ENCODE measurements at regions not wholly inside any gene's neighbourhood (a gene's known extent, or its start where the extent isn't known, plus 50 kb on each side); places are given as distances from the start of the nearest gene placed in this dataset.

DNA sequence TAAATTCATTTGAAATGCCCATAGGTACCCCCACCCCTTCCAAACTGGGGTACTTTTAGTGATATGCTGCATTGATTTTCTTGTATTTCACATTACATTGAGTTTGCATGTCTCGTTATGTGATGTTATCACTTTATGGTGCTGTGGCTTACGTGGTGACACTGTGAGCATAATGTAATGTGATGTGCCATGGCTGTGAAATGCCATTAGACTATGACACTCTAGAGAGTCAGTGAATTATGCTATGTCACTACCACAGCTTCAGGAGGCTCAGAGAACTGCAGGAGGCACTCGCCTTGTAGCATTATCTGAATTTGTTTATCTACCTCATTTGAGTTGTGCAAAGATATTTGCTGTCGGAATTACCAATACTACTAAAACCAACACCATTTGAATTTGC, 590.1 kb upstream of the SLC10A2 start:
- no peak for DNase-seq (ENCODE audit: low read depth)
- H3K4me3 ChIP-seq (ENCODE audit: control insufficient read depth, low read depth, low read length) = no peak overlapping the region

DNA sequence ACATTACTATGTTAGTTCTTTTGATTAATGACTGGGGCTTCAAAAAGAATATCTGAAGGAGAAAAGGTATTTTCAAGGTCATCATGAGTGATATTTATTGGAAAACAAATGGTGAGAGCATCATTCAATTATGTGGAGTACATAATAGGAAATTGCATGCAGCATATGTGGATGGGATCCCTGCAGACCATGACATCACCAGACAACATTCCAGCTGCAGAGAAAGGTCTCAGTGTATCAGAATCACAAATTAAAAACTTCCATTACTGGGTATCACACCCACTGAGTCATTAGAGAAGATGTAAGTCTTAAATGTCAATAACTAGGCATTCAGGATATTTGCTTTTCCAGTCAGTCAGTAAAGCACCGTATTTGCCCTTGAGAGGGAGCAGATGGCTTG, 574.4 kb upstream of the SLC10A2 start:
- TF ChIP-seq, protein P1, sequence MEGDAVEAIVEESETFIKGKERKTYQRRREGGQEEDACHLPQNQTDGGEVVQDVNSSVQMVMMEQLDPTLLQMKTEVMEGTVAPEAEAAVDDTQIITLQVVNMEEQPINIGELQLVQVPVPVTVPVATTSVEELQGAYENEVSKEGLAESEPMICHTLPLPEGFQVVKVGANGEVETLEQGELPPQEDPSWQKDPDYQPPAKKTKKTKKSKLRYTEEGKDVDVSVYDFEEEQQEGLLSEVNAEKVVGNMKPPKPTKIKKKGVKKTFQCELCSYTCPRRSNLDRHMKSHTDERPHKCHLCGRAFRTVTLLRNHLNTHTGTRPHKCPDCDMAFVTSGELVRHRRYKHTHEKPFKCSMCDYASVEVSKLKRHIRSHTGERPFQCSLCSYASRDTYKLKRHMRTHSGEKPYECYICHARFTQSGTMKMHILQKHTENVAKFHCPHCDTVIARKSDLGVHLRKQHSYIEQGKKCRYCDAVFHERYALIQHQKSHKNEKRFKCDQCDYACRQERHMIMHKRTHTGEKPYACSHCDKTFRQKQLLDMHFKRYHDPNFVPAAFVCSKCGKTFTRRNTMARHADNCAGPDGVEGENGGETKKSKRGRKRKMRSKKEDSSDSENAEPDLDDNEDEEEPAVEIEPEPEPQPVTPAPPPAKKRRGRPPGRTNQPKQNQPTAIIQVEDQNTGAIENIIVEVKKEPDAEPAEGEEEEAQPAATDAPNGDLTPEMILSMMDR (IDR thresholded peaks at IDR 0.05; ENCODE audit: control insufficient read depth, insufficient read depth, low read depth, low read length, missing control alignments) = no peak
- H3K4me3 ChIP-seq (ENCODE audit: control insufficient read depth, low read depth, low read length) = no peak overlapping the region
- DNase-seq (ENCODE audit: low read depth) = no peak

More for the DNA sequence above, 590.1 kb upstream of the SLC10A2 start:
- TF ChIP-seq, protein P1 (IDR thresholded peaks at IDR 0.05; ENCODE audit: control insufficient read depth, insufficient read depth, low read depth, low read length, missing control alignments) = no peak

DNA sequence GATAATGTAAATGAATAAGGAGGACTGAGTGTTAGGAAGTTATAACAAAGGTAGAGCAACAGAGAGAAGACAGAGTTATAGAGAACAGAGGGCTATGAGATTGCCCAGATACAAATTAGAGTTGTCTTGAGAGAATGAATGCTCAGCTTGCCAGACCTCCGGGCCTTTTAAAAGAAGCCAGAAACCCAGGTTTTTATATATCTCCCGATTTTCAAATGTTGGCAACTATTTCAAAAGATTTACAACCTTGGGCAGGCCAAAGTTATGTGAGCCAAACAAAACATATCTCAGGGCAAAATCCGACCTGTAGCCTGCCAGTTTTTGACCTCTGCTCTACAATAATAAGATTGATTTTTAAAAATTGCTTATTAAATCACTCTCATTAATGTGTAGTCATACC, 573.1 kb upstream of the SLC10A2 start:
- DNase-seq (ENCODE audit: low read depth) = no peak
- TF ChIP-seq, protein P1 (IDR thresholded peaks at IDR 0.05; ENCODE audit: control insufficient read depth, insufficient read depth, low read depth, low read length, missing control alignments) = no peak
- H3K4me3 ChIP-seq (ENCODE audit: control insufficient read depth, low read depth, low read length) = no peak overlapping the region

DNA sequence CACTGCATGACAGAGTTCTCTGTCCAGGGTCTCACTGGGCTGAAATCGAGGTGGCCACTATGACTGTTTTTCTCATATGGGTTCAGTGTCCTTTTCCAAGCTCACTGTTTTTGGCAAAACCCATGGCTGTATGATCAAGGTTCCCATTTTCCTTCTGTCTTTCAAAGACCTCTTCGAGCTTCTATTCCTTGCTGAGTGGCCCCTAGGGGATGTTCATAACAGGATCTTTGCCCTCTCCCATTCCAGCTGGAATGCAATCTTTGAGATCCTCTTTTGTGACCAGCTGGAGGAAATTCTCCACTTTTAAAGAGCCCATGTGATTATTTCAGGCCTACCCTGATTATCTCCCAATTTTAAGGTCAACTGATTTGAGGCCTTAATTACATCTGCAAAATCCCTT, 572.5 kb upstream of the SLC10A2 start:
- no peak for DNase-seq (ENCODE audit: low read depth)
- TF ChIP-seq, protein P1 (IDR thresholded peaks at IDR 0.05; ENCODE audit: control insufficient read depth, insufficient read depth, low read depth, low read length, missing control alignments) = no peak
- no peak overlapping the region for H3K4me3 ChIP-seq (ENCODE audit: control insufficient read depth, low read depth, low read length)

DNA sequence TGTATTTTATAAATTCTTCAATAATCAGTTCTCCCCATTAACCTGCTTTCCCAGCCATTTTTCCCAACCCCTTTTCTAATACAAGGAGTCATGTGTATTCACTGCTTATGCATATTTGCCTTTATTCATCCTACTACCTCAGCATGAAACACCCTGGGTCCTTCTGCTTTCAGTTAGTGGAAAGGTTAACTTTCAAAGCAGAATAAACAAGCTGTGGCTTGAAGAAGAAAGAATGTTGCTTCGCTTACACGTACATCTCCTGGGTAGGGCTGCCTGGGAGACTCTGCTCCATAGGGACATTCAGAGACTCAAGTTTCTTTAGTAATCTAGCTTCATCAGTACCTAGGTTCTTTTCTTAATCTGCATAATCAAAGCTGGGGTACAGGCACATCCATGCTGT, 567.8 kb upstream of the SLC10A2 start:
- TF ChIP-seq, protein P1 (IDR thresholded peaks at IDR 0.05; ENCODE audit: control insufficient read depth, insufficient read depth, low read depth, low read length, missing control alignments) = no peak
- no peak for DNase-seq (ENCODE audit: low read depth)
- H3K4me3 ChIP-seq (ENCODE audit: control insufficient read depth, low read depth, low read length) = no peak overlapping the region

DNA sequence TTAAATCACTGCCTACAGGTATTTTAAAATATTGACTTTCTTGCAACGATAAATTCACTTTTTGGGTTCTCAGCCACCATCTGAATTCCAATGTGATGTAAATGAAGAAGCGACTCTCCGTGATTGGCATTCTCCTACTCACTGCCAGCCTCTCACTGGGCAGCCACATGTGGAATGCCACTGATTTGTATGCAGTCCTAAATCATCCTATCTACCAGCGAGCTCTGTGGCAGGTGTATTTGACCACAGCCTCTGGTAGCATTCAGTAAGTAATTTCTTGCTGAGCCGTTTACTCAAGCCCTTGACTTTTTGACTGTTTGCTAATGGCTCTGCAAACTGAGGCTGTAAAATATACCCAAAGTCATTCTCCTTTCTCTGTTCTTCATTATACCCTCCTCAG, 559.0 kb upstream of the SLC10A2 start:
- TF ChIP-seq, protein P1 (IDR thresholded peaks at IDR 0.05; ENCODE audit: control insufficient read depth, insufficient read depth, low read depth, low read length, missing control alignments) = no peak
- H3K4me3 ChIP-seq (ENCODE audit: control insufficient read depth, low read depth, low read length) = no peak overlapping the region
- DNase-seq (ENCODE audit: low read depth) = no peak

DNA sequence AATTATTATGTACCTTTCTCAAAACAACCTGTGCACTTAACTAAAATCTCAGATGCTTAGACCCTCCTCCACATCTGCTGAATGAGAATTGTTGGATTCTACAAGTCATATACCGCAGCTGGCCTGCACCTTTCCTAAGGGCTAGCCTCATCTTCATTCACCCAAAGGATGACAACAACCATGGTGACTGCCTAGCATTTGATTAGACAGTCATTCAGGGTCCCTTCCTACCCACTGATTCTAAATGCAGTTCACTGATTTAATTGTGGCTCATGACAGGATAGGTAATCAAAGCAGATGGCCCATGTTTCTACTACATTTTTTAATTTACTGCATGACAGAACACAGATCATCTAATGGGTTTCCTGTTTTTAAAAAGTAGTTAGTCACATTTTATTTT, 551.9 kb upstream of the SLC10A2 start:
- no peak for DNase-seq (ENCODE audit: low read depth)
- H3K4me3 ChIP-seq (ENCODE audit: control insufficient read depth, low read depth, low read length) = no peak overlapping the region
- TF ChIP-seq, protein P1 (IDR thresholded peaks at IDR 0.05; ENCODE audit: control insufficient read depth, insufficient read depth, low read depth, low read length, missing control alignments) = no peak

Measured in AG09309 (cell line).